SK-N-MC (cell line): ENCODE measurements at regions not wholly inside any gene's neighbourhood (a gene's known extent, or its start where the extent isn't known, plus 50 kb on each side); places are given as distances from the start of the nearest gene placed in this dataset.

Source experiments
- EZH2 ChIP-seq: fragments of 200-600 bp; sonication (generic); IDR thresholded peaks from one replicate; pipeline ENCODE4 v1.6.1; 2017; ENCODE audit warnings: antibody characterized with exemption
- FOXP2 ChIP-seq: optimal IDR thresholded peaks from 2 replicates; pipeline ENCODE3; 2011; ENCODE audit warnings: mild to moderate bottlenecking, moderate library complexity; ENCODE audit not compliant: insufficient read depth; ENCODE audit errors: extremely low read length, control extremely low read depth
- POLR2AphosphoS5 ChIP-seq: IDR thresholded peaks from 2 replicates; pipeline ENCODE4 v1.6.1; 2012; ENCODE audit warnings: mild to moderate bottlenecking, low read depth, low read length, borderline replicate concordance

DNA sequence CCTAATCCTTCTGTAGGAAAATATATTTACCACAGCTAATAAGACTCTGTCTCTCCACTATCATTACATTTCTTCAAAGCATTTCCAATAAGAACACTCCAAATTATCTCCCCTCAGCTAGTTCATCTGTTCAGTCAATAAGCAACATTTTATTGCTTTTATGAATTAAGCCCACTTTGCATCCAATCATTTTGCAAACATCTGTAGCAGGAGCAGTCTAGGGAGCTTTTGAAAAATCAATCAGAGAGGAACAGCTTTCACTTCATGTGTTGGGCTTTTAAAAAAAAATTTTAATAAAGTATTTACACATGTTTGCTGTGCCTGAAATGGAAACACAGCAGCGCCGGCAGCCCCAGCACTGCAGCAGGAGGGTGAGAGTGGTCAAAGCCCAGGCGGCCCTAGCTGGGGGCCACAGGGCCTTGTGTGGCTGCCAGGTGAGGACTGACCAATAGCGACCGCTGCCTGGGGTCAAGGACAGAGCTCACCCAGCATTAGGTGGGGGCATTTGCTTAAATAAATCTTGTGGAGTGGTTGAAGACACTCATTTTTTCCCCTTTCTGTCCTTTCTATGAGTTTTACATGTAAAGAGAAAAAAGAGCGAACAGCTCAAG, 250.7 kb downstream of the RNF144A start:
- TF ChIP-seq EZH2 (no peak), POLR2AphosphoS5 (no peak), FOXP2 (no peak)
